Kidney tubule cell (primary cell): ENCODE measurements at regions not wholly inside any gene's neighbourhood (a gene's known extent, or its start where the extent isn't known, plus 50 kb on each side); places are given as distances from the start of the nearest gene placed in this dataset.

Source experiments
- DNase-seq: peaks from one replicate; pipeline ENCODE4 v3.0.0-alpha.2; 2018; ENCODE audit warnings: low spot score

- DNase-seq = no peak
These were observed 142.6 kb upstream of the MCHR2 start for GRCh38 chr6:100136590-100136989.

GRCh38 chr6:100135977-100136376, 142.0 kb upstream of the MCHR2 start:
- no peak for DNase-seq

GRCh38 chr6:100134703-100135102, 140.7 kb upstream of the MCHR2 start:
- DNase-seq = peak; percentile 40

GRCh38 chr6:100134297-100134696, 140.3 kb upstream of the MCHR2 start:
- DNase-seq = no peak

- no peak for DNase-seq
These were observed 138.0 kb upstream of the MCHR2 start for GRCh38 chr6:100132005-100132404.

GRCh38 chr6:100130630-100131029, 136.6 kb upstream of the MCHR2 start:
- DNase-seq = no peak

- DNase-seq = peak; percentile 1
These were observed 132.9 kb upstream of the MCHR2 start for GRCh38 chr6:100126790-100127484.

- DNase-seq = no peak
These were observed 128.0 kb upstream of the MCHR2 start for GRCh38 chr6:100121854-100122609.

- DNase-seq = no peak
These were observed 125.2 kb upstream of the MCHR2 start for GRCh38 chr6:100119261-100119660.

GRCh38 chr6:100118301-100118700, 124.3 kb upstream of the MCHR2 start:
- no peak for DNase-seq

GRCh38 chr6:100117680-100118079, 123.7 kb upstream of the MCHR2 start:
- no peak for DNase-seq

GRCh38 chr6:100116411-100117194, 122.6 kb upstream of the MCHR2 start:
- peak; percentile 73 for DNase-seq

GRCh38 chr6:100115407-100116101, 121.5 kb upstream of the MCHR2 start:
- no peak for DNase-seq

- DNase-seq = no peak
These were observed 119.0 kb upstream of the MCHR2 start for GRCh38 chr6:100112855-100113508.

- no peak for DNase-seq
These were observed 112.0 kb upstream of the MCHR2 start for GRCh38 chr6:100105919-100106529.

GRCh38 chr6:100105138-100105537, 111.1 kb upstream of the MCHR2 start:
- DNase-seq = no peak

- no peak for DNase-seq
These were observed 109.9 kb upstream of the MCHR2 start for GRCh38 chr6:100103931-100104330.

GRCh38 chr6:100103194-100103593, 109.2 kb upstream of the MCHR2 start:
- DNase-seq = no peak

- DNase-seq = no peak
These were observed 107.6 kb upstream of the MCHR2 start for GRCh38 chr6:100101644-100102043.

GRCh38 chr6:100100776-100101175, 106.8 kb upstream of the MCHR2 start:
- DNase-seq = no peak
